ENCODE measurements at regions not wholly inside any gene's neighbourhood (a gene's known extent, or its start where the extent isn't known, plus 50 kb on each side); places are given as distances from the start of the nearest gene placed in this dataset.

DNA sequence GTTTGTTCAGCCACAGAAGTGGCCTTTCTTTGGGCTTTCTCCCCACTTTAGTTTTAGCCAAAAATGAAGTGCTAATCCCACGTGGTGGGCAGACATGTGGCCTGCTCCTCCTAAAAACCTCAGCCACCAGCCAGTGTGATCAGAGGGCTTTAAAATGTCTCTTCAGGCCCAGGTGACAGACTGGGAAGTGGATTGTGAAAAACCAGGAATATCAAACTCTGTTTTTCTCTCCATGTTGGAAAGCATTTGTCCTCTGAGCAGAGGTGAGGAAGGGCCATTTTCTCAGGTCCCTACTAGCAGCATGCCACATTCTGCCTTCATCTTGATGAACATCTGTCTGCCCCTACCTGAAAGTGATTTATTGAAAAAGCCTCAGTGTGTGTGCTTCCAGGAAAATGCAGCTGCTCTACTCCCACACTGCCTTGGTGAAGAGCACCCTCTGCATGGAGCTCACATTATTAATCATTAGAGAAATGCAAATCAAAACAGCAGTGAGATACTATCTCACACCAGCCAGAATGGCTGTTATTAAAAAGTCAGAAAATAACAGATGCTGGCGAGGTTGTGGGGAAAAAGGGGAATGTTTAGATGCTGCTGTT, 181.2 kb upstream of the DMAC1 start:
- DNase-seq = no peak

DNA sequence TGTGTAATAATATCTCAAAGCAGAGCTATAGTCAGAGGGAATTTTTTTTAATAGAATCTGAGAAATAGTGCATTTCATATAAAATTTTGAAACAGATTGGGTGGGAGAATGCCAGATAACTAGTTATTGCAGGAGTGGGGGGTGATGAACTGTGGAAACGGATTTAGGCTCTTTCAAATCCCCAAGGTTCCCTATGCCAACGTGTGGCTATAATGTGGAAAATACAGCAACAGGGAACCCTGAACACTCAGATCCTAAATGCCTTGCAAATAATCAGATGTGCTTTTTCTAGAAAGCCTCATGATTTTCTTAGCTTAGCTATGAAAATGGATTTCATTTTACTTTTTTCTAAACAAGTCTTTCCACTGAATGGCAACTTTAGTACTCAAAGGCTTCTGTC, 180.5 kb upstream of the DMAC1 start:
- no peak for DNase-seq

DNA sequence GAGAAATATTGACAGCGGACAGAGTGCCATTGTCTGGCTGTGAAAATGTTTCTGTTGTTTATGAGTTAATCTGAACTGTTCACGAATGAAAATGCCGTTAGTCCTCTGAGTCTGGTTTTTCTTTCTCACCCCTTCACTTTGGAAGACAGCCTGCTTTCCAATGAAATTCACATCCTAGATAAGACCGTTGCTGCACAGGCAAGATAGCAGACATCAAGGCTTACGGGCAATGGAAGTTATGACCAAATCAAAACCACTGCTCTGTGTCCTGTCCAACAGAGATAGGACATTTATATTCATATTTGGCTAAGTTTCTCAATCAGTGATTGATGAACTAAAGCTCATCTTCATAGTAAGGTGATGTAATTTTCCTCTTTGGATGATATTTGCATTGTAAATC, 180.0 kb upstream of the DMAC1 start:
- no peak for DNase-seq

DNA sequence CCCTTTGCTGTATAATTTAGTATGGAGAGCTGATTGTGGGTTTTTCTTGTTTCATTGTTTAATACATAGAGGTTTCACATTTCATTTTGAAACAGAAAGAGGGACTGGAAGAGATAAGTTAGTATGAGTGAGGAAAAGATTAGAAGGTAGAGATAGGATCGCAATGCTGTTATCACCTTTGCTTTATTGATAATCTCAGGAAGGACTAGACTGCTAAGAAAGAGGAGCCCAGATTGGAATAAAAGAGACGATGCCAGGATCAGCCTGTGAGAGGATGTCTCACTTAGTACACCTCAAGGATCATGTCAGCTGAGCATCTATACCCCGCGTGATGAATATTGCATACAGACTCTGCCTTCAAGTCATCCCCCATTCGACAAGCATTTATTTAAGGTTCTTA, 178.0 kb upstream of the DMAC1 start:
- DNase-seq = no peak

DNA sequence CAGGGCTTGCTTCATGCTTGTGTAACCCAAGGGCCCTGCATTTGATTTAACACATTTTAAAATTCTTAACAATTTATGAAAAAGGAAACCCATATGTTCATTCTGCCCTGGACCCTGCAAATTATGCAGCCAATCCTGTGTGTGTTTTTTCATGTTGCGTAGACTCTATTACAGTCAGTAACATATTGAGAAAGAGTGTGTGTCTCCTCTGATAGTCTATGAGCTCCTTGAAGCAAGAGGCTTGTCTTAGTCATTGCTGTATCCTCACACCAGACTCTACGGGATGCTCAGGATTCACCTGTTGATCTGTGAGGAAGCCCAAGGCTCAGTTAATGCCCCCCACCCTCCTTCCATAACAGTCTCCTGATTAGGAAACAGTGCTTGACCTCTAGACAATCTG, 177.3 kb upstream of the DMAC1 start:
- DNase-seq = no peak

DNA sequence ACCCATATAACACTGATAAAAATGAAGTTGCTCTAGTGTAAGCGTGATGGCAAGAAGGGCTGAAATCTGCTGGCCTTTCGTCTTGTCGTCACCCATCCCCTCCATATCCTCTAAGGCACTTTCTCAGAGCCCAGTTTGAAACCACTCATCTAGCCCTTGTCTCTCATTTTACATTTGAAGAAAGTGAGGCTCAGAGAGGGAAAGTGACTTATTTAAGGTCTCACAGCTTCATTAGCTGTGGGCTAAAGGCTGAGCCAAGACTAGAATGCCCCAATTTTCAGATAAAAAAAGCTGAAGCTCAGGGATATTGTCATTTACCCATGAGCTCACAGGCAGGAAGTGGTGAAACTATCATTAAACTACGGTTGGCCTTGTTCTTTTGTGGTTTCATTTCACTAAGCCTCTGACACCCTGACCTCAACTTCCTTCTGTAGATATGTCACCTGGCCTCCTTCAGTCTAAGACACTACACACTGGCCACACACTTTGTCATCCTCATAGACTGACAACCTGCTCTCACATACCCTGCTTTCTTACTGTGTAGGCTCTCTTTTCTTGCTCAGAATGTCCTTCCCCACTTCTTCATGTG, 176.7 kb upstream of the DMAC1 start:
- no peak for DNase-seq

DNA sequence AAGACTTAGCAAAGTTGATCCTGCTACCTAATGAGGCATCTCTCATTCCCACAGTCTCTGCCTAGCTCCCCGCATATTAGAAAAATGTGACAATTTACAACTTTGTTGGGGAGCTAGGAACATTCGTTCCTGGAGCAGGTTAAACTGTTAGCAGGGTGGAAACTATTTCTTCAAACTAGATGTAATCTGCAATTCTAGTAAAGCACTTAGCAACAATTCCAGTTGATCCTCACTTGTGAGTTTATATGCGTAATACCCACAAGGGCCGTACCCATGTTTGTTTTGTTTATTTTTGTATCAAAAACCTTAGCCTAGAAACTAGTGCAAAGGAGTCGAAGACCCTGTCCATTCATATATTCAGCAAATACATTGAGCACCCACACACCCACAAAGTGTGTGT, 175.8 kb upstream of the DMAC1 start:
- DNase-seq = no peak

DNA sequence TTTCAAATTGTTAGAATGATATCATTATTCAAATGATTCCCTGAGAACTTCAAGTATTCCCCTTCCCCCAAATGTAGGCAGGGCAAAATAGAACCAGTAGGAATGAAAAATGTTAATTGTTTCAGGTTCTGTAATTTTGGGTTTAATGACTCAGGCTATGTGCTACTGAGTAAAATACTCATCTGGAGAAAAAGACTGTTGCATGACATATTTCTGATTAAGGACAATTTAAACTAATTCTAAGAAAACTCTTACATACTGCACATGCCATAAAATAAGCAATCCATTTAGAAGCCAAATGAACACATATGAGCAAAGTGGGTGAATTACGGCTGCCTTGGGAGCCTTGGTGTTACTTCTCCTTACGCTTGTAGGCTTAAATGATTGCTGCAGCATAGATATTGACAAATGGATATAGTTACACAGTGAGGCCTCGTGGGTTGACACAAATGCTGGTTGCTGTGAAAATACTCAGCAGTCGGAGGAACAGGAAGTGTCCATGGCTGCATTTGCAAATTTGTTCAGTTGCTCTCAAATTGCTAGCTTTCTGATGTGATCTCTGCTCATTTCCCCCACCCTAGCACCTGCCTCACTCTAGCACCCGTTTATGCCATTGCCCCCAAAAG, 174.9 kb upstream of the DMAC1 start:
- no peak for DNase-seq

DNA sequence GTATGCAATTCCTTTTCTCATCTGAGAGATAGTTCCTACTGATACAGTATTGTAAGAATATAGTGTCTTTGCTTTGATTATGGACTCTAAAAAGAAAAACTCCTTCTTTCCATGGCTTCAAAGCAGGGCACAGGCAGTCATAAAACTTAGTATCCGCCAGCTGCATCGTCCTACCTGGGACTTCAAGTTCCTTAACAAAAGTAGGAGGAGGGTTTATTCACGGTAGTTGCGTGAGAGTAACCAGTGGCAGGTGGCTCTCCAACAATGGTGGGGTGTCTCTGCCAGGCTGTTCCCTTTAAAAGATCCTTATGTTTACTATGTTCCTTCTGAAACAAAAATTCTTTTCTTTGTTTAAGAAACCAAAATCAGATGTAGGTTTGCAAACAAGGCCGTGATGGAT, 173.5 kb upstream of the DMAC1 start:
- no peak for DNase-seq

DNA sequence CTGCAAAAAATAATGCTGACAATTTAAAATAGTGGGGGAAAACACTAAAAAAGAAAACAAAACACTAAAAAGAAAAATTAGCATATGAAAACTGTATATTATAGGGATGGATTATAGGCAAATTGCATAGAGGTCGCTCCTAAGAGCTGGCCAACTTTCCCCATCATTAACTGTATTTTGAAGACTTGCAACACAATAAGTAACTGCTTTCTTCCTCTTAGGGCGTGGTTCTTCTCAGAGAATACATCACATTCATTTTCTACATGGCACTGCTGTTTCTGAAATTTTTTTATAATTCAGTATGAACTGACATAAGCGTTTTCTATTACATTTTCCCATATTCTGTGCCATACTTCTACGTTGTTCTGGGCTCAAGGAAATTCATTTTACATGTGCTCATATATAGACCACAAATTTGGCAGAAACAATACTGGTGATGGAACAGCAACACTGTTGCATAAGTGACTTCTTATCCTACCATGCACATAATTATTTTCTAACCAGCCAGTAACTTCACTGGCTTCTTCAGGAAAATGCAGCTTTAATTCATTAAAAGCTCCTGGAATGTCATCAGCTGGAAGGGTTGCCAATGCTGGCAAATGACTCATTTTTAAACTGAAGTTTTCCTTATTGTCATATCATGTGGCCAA, 171.2 kb upstream of the DMAC1 start:
- DNase-seq = no peak

DNA sequence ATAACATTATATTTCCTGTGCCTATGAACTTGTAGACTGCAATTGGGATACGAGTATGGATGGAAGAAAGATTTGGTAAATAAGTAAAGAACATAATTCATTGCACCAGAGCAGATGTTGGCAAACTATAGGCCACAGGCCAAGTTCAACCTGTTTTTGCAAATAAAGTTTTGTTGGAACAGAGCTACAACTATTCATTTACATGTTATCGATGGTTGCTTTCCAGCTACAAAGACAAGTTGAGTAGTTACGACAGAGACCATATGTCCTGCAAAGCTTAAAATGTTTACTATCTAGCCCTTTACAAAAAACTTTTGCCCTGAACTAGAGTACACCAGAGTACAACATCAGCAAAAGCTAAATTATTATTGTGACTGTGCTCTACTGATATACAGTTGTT, 169.1 kb upstream of the DMAC1 start:
- DNase-seq = no peak

DNA sequence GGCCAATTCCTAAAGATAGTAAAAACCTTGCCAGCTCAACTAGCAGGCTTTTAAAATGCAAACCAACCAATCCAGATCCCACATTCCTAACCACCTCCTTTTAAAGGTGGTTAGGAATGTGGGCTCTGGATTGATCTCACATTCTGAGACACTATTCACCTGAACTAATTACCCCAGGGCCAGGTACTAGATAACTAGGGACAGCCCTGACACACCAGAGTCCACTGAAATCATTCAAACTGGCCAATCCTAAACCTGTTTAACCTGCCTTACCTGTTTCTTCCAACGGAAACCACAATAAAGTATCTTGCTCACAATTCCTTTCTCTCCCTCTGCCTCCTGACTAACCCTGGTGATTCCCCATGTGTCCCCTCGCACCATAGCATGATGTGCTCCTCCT, 168.3 kb upstream of the DMAC1 start:
- no peak for DNase-seq

DNA sequence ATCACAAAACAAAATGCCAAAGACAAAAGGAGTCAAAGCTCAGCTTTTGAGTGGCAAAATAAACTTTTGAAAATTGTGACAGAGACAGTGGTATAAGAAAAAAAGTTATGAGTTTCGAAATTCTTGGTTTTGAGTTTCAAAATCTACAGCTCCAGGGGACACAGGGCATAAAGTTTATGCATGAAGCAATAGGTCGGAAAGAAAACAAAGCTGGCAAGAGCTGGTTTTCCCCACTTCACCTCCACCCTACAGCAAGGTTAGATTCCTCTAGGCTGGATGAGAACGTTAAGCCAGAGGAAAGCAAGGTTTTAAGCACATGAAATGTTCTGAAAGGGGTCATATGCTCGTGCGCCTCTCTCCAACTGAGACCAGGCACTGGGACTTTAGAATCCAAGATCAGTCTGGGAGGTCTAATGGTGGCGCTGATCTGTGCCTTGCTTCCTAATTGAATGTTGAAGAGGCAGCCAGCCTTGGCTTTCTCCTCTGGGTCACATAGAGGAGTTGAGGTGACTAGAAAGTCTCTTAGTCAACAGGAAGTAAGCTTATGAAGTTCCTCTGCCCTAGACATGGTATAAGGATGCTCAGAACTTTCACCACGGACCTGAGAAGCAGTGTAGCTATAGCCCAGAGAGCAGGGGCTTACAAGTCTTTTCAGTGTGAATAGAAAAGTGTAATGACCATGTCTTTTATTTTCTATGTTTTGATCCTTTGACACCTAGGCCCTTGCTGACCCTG, 167.7 kb upstream of the DMAC1 start:
- DNase-seq = no peak

DNA sequence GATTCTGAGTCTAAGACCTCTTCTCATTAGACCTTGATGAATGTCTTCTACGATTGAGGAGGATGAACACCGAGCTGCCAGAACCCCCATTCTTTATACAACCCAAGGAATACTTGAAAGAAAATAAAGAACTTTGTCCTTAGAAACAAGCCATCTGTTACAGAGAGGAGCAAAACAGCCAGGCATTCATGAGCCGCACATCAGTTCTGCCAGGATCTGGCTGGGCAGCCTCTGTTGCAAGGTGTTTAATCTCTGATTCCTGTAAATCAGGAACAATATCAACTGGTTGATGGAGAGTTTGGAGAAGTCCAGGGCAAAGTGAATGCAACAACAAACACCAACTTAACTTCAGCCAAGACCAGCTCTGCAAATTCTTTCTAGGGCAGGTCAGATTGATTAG, 165.5 kb upstream of the DMAC1 start:
- DNase-seq = no peak

DNA sequence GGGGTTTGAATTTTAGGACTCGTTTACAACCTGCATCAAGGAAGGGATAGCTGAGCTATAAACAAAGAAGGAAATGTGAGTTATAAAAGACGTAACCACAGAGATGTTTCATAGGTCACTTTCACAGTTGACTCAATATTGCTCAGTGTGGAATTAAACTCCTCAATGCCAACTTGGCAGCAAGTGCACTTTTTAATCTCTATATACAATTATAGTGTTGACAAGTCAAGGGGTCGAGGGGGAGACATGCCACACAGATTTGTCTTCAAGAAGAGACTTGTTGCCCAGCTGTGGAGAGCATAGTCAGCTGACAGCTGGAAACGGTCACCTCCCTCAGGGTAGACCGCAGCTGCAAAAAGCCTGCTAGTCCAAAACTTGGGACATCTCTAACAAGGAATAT, 163.4 kb upstream of the DMAC1 start:
- DNase-seq = no peak

DNA sequence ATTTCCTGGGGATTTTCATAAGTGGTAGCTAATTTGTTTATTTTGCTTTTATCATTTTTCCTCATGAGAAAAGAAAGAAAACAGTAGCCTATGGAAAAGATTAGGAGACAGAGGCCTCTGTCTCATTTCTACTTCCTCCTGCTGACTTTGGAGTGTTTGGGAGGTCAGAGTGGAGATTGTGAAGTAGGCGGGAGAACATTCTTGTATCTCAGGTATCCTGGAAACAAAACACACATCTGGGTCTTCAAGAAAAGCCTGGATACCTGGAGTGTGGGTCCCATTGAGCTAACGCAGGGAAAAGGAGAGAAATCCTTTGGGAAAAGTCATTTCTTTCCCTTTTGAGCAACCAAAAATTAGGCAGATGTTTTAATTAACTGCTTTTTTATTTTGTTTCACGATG, 161.5 kb upstream of the DMAC1 start:
- DNase-seq = no peak

DNA sequence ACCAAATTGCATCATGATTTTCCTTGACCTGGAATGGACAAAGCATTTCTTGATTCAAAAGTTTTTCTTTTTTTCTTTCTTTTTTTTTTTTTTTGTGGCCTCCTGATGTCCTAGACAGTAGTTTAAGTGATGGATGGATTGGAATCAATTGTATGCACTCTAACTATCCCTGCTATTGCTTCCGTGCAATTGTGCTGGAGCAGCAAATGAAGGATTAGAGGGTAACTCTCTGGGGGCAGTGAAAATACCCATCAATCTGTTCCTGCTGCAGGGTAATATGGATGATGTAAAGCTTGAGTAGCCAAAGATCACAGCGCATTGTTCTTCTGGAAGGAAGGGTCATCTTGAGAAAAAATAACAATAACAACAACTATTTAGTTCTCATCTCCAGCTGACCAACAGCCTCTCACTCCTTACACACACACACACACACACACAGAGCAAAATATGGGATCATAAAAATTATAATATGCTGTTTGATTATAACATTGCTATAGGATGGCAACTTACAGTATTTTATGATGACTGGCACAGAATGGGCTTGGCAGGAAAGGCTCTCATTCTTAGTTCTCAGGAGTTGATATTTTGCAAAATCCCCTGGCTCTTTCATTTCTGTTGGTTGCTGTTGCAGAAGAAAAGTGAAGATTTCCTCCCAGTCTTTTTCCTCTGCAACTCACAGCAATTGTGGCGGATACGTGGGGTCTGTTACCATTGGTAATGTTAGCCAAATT, 160.9 kb upstream of the DMAC1 start:
- no peak for DNase-seq

DNA sequence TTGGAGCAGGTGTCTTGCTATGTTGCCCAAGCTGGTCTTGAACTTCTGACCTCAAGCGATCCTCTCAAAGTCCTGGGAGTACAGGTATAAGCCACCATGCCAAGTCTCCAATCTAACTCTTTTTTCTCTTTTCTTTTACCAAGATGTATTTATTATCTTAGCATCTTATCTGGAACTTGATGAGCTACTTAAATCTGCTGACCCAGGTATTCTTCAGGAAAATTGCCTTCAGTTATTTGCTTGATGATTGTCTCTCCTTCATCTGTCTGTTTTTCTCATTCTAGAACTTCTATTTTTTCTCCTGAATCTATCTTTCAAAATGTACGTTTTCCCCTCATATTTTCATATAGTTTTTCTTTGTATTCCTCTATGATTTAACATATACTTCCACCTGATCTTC, 158.2 kb upstream of the DMAC1 start:
- DNase-seq = no peak

DNA sequence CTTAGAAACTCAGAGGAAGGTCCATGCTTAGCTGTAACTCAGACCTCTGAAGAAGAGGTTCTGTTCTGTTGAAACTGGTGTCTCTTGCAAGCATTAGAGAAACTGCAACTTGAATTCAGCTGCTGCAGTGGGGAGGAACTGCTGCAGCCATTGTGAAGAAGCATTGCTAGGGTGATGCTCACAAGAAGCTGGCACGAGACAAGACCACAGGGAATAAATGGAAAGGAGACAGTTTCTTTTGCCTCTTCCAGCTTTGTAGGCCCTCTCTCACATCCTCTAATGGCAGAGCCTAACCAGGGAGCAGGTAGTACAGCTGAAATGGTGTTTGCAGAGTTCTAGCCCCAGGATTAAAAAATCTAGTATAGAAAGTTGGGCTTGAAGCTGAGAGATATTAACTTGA, 148.0 kb upstream of the DMAC1 start:
- no peak for DNase-seq

DNA sequence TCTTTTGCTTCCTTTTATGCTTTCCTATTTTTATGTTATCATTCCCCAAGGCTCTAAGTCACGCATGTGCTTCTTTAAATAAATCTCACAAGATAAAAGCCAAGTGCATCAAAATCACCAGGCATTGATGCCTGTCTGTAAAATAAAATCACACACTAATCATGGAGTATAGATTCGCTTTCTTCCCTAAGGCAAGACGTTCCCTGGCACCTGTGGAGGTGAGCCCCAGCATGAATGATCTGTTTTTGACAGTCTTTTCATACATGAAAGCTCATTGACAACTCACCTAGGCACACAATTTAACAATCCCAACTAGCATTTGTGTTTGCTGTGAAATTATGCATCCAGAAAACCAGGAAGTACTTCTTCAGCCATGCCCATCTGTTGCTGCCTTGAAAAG, 146.9 kb upstream of the DMAC1 start:
- DNase-seq = no peak

DNA sequence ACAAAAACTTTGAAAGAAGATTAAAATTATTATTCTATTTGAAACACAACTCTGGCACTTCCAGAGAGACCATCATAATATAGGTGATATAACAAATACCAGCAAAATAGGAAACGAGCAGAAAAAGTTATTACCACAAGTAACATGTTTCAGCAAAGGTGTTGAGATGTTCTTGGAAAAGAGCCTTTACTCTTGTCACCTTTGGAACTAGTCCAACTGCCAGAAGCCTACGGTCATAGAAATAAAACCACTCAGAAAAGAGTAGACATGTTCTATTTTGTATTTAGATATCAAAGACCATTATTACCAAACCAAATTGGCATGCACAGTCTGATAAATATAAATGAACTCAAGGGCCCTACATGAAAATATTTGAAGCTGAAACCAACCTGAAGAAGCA, 145.0 kb upstream of the DMAC1 start:
- no peak for DNase-seq

DNA sequence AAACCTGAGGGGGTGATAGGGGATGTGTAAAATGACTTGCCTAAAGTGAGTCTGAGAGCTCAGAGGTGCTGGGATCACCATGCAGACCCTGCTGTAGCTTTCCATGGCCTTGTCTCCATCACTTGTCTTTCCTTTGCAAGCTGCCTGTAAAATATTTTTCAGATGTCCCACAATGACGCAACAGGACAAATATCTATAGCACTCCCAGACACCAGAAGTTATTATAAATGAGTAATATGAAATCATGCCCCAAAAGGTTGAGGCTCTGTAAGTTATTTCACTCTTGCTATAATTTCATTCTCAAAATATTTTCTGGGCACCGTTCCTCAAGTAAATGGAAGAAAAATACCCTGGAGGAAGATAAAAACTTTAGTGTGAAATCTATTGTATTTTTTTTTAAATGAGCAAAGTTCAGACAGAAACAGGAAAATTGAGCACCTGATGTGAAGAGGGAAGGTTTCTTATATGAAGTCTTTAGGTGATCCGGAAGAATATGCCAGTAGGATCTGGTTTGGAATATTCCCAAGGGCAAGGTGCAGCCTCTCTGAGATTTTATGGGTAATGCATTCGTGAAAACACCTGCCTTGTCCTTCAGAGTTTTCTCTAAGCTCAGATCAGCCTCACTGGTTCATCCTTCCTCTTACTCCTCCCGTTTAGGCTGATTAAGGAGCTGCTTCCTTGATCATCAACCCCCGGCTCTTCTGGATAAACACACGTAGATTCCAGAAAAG, 138.3 kb upstream of the DMAC1 start:
- no peak for DNase-seq

Measured in NCI-H2171 treated with DMSO at 0.1 percent for 48 hours (cell line).